ENCODE measurements at regions not wholly inside any gene's neighbourhood (a gene's known extent, or its start where the extent isn't known, plus 50 kb on each side); places are given as distances from the start of the nearest gene placed in this dataset.

DNA sequence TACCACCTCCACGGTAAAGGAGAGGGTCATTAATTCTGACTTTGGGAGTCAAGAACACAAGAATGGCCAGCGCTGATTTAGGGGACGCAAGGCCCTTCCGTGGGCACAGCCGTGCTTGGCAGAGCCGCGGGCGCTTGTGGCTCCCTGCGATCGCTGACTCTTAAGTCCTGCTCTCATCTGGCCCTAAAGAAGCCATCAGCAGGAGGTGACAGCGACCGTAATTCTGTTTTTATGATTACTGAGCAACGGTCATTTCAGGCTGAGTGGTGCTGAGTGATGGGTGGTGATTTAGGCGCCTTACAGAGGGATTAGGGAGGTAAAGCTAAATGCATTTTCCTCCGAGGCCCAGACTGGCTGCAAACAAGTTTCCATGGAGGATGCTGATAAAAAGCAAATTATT, 364.6 kb upstream of the SULF2 start:
- DNase-seq (ENCODE audit: low read depth, low spot score) = no peak
- Mint-ChIP-seq H3K36me3 (ENCODE audit: low read depth) (no peaks in the 10 kb centered on the region), H3K4me3 (no peak overlapping the region), H3K4me1 (peaks cover 19% of the 10 kb centered on the region), H3K27ac (ENCODE audit: unreplicated experiment) (no peak overlapping the region), H3K9me3 (no peaks in the 10 kb centered on the region), H3K27me3 (ENCODE audit: low read depth) (peaks cover 3% of the 10 kb centered on the region)
- TF ChIP-seq, protein P1, sequence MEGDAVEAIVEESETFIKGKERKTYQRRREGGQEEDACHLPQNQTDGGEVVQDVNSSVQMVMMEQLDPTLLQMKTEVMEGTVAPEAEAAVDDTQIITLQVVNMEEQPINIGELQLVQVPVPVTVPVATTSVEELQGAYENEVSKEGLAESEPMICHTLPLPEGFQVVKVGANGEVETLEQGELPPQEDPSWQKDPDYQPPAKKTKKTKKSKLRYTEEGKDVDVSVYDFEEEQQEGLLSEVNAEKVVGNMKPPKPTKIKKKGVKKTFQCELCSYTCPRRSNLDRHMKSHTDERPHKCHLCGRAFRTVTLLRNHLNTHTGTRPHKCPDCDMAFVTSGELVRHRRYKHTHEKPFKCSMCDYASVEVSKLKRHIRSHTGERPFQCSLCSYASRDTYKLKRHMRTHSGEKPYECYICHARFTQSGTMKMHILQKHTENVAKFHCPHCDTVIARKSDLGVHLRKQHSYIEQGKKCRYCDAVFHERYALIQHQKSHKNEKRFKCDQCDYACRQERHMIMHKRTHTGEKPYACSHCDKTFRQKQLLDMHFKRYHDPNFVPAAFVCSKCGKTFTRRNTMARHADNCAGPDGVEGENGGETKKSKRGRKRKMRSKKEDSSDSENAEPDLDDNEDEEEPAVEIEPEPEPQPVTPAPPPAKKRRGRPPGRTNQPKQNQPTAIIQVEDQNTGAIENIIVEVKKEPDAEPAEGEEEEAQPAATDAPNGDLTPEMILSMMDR (conservative IDR thresholded peaks at IDR 0.05) = no peak

DNA sequence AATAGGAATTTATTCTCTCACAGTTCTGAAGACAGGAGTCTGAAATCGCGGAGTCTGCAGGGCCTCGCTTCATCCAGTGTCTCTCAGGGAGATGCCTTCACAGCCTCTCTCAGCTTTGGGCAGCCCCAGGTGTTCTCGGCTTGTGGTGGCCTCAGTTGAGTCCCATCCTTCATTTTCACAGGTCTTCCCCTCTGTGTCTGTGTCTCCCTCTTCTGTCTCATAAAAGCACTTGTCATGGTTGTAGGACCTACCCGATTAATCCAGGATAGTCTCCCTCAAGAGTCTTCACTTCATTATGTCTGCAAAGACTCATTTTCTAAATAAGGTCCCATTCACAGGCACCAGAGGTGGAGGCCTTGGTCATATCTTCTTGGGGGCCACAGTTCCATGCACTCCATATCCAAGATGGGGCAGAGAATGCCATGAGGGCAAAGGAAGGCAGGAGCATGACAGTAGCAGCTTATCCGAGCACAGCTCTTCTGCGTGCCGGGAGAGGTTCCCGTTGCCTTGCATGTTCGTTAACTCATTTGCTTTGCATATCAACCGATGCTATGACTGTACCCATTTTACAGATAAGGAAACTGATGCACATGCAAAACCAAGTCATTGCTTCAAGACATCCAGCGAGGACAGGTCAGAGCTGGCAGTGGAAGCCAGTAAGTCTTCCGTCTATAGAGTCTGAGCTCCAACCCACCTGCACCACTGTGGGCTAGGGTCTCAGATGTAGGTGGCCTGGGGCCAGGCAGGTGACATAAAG, 363.8 kb upstream of the SULF2 start:
- Mint-ChIP-seq H3K9me3 (no peaks in the 10 kb centered on the region), H3K27me3 (ENCODE audit: low read depth) (peaks cover 3% of the 10 kb centered on the region), H3K27ac (ENCODE audit: unreplicated experiment) (no peak overlapping the region), H3K4me1 (peaks cover 11% of the 10 kb centered on the region), H3K4me3 (no peak overlapping the region), H3K36me3 (ENCODE audit: low read depth) (no peaks in the 10 kb centered on the region)
- TF ChIP-seq, protein P1 (conservative IDR thresholded peaks at IDR 0.05) = no peak
- no peak for DNase-seq (ENCODE audit: low read depth, low spot score)

DNA sequence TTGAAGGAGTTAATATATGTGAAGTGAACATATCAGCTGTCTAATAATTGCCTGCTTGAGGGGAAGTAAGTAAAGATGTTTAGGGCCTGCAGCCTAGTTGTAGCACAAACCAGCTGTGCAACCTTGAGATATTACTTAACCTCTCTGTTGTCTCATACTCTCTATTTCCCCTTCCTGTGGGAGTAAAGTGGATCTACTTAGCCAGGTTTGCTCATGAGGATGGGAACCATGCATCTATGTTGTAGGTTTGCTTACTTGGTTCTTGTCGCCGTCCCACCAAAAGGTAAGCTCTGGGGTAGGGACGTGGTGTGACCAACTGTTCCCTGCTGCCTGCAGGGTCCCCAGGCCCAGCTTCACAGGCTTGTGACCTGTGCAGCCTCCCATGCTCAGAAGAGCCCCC, 362.7 kb upstream of the SULF2 start:
- Mint-ChIP-seq H3K4me1 (peaks cover 6% of the 10 kb centered on the region), H3K27me3 (ENCODE audit: low read depth) (peaks cover 3% of the 10 kb centered on the region), H3K36me3 (ENCODE audit: low read depth) (no peaks in the 10 kb centered on the region), H3K4me3 (no peak overlapping the region), H3K9me3 (no peaks in the 10 kb centered on the region), H3K27ac (ENCODE audit: unreplicated experiment) (no peak overlapping the region)
- TF ChIP-seq, protein P1 (conservative IDR thresholded peaks at IDR 0.05) = no peak
- DNase-seq (ENCODE audit: low read depth, low spot score) = no peak

DNA sequence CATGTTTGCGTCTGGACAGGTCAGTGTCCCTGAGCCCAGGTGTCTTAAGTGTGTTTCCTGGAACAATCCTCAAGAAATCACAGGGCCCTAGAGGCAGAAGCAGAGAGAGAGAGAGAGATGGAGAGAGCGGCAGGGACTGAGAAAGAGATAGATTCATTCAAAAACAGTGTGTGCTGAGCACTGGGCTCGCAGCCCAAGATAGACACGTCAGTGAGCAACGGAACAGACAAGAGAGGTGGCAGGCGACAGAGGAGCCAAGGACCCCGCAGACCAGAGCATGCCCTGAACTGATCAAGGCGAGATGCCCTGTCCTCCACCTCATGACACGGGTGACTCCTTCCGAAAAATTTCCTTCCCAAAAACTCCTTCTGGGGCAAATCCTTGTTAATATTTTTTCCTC, 362.0 kb upstream of the SULF2 start:
- Mint-ChIP-seq H3K9me3 (no peaks in the 10 kb centered on the region), H3K27me3 (ENCODE audit: low read depth) (peaks cover 3% of the 10 kb centered on the region), H3K36me3 (ENCODE audit: low read depth) (no peaks in the 10 kb centered on the region), H3K4me3 (no peak overlapping the region), H3K4me1 (peaks cover 13% of the 10 kb centered on the region), H3K27ac (ENCODE audit: unreplicated experiment) (no peak overlapping the region)
- TF ChIP-seq, protein P1 (conservative IDR thresholded peaks at IDR 0.05) = no peak
- DNase-seq (ENCODE audit: low read depth, low spot score) = no peak

DNA sequence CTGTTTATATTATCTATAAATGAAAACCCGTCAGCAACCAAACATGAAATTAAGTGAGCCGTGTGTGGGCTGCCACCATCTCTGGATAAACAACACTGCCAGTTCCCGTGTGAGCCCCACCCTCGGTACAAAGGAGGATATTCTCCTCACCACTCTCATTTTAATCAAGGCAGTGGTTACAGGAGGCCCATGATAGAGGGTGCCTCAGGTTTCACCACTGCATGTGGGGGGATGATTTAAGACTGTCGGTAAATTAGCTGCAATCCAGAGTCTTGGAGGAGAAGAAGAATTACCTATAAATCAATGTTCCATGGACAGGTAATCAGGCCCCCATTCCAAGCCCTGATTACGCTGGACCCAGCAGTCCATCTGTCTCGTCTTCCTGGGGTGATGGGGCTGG, 361.6 kb upstream of the SULF2 start:
- Mint-ChIP-seq H3K4me1 (peaks cover 18% of the 10 kb centered on the region), H3K36me3 (ENCODE audit: low read depth) (no peaks in the 10 kb centered on the region), H3K27ac (ENCODE audit: unreplicated experiment) (no peak overlapping the region), H3K27me3 (ENCODE audit: low read depth) (peaks cover 3% of the 10 kb centered on the region), H3K4me3 (no peak overlapping the region), H3K9me3 (no peaks in the 10 kb centered on the region)
- TF ChIP-seq, protein P1 (conservative IDR thresholded peaks at IDR 0.05) = no peak
- no peak for DNase-seq (ENCODE audit: low read depth, low spot score)
